HG03571 (cell line): ENCODE measurements at regions not wholly inside any gene's neighbourhood (a gene's known extent, or its start where the extent isn't known, plus 50 kb on each side); places are given as distances from the start of the nearest gene placed in this dataset.
"Not testable (repeated sequence)": the region's sequence is repeated elsewhere in the genome, so short reads cannot be mapped to it uniquely, and the experiment has no call there.

Experiments
- ATAC-seq: cut with Tn5 transposase; IDR thresholded peaks from one replicate; pipeline ENCODE4 v1.9.1; 2021; ENCODE audit not compliant: unreplicated experiment

DNA sequence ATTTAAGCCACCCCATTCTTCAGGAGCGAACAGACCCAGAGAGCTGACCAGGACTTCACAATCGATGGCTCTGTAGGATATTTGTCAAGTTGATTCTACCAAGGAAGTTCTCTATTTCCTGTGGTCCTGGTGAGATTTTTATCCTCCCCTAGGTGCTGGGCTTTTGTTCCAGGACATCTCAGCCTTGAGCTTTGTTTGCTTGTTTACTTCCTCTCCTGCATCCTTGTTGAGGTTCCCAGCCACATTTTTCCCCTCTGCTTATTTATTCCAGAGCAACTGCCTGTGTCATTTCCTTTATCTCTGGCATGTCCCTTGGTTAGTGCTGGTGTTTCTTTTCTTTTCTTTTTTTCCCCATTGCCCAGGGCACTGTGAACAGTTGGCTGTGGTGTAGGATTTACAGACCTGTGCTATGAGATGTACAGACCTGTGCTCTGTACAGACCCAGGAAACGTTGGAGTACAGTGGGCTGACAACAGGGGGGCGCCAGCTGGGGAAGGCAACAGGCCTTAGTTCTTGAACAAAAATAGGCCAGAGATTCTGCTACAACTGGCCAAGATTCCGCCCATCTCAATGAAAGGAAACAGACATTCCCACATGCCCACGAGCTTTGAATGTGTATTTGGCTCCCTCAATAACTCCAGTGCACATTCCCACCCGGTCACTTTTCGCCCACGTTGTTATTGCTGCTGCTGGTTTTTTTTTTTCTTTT, 235.9 kb upstream of the DDI1 start:
- no peak for ATAC-seq

GRCh38 chr11:103803062-103803461, 233.4 kb upstream of the DDI1 start:
- no peak for ATAC-seq

DNA sequence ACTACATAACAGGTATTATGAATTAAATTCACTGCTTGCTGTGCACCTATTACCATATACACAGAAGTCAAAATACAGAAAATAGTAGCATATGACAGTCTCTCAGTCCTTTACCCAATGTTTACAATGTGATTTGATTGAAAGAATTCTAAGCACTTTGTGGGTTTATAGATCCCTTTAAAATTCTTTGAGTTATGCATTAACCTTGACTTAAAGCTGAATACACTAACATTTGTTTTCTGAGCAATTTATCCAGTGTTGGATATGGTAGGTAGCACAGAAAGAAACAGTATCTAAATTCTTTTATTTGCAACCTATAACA, 230.8 kb upstream of the DDI1 start:
- ATAC-seq, result no peak

GRCh38 chr11:103806130-103806895, 230.1 kb upstream of the DDI1 start:
- ATAC-seq, result no peak

GRCh38 chr11:103807806-103808205, 228.6 kb upstream of the DDI1 start:
- no peak for ATAC-seq

DNA sequence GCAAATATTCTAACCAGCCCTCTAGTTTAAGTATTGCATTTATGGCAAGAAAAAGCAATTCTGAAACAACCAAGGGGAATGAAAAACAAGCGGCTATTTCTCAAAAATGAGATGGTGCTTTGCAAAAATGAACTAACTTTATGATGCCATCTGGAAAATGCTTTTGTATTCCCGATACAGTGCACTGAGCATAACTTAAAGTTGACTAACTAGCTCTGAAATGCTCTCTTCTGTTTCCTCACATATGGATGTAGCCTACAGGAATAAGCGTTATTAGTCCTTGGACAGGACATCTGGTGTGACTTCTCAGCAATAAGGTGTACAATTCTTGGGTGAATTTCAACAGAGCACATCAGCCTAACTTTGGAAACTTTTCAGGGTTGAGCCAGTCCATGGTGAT, 228.2 kb upstream of the DDI1 start:
- no peak for ATAC-seq

- no peak for ATAC-seq
Measured at GRCh38 chr11:103811870-103812455, 224.5 kb upstream of the DDI1 start.

DNA sequence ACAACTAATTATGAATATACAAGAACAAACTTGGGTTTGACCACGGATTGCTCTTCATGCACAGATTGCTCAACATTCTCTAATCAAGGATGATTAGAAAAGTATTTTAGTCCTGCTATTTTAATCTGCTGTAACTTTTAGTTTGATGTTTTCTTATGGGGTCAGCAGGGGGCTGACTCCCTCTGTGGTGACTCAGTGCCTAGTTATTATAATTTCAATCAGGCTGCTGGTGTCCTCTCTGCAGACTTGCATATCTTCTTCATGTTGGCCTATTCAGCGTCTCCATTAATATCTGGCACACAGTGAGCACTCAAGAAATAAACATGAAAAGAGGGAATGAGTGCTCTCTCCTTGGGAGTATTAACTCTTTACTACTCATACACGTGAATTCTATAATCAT, 223.8 kb upstream of the DDI1 start:
- no peak for ATAC-seq

- not testable (repeated sequence) for ATAC-seq
Measured at GRCh38 chr11:103820345-103820744, 216.1 kb upstream of the DDI1 start.

DNA sequence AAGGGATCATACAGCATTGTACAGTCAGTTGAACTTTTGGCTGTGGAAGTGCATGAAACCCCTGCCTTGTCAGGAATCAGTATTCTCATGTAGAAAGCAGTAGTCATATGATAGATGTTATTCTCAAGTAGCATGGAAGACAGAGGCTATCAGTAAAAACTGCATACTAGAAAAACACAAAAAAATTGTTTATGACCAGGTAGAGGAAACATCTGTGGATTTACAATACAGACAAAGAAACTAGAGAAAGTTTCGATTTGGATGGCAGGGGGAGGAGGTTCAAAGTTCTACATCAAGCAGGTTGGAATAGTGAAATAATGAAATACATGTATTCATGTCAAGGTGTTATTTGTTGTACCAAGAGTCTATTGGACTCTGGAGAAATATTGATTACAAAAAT, 212.3 kb upstream of the DDI1 start:
- ATAC-seq, result no peak

DNA sequence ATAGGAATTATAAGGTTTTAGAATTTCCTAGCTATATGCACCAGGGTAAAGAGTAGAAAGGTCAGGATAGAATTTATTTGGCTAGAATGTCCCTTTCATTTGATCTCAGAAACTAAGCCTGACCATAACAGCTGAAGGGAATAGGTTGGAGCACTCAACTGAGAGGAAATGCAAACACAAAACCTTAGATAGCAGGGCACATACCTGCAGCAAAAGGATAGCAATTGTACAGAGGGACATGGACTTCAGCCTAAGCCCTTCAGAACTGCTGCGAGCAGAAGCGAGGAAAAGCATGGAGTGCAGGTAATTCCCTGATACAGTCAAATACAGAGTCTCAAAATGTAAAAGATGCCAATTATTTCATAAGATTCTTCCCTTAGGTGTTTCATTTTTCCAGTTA, 211.0 kb upstream of the DDI1 start:
- no peak for ATAC-seq

- ATAC-seq, result no peak
Measured at GRCh38 chr11:103826856-103827255, 209.6 kb upstream of the DDI1 start.

- no peak for ATAC-seq
Measured at GRCh38 chr11:103829596-103829995, 206.8 kb upstream of the DDI1 start.

DNA sequence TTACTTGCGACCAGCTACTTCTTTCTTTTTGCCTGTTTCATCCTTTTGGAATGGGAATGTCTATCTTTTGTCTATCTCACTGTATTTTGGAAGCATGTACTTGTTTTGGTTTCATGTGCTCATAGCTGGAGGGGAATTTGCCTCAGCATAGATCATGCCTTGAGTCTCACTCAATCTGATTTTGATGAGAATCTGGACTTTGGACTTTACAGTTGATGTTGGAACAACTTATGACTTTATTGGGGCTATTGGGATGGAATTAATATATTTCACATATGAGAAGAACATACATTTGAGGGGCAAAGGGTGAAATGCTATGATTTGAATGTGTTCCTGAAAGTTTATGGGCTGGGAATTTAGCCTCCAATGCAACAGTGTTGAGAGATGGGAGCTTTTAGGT, 206.2 kb upstream of the DDI1 start:
- ATAC-seq, result no peak

DNA sequence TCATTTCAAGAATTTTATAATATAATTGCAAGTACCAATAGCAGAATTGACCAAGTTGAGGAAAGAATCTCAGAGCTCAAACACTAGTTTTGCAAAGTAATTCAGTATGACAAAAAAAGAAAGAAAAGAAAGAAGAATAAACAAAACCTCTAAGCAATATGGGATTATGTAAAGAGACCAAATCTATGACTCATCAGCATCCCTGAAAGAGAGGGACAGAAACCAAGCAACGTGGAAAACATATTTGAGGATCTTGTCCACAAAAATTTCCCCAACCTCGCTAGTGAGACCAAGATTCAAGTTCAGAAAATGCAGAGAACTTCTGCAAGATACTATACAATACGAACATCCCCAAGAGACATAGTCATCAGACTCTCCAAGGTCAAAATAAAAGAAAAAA, 203.7 kb upstream of the DDI1 start:
- ATAC-seq, result no peak

- ATAC-seq, result no peak
Measured at GRCh38 chr11:103842191-103842590, 194.2 kb upstream of the DDI1 start.

DNA sequence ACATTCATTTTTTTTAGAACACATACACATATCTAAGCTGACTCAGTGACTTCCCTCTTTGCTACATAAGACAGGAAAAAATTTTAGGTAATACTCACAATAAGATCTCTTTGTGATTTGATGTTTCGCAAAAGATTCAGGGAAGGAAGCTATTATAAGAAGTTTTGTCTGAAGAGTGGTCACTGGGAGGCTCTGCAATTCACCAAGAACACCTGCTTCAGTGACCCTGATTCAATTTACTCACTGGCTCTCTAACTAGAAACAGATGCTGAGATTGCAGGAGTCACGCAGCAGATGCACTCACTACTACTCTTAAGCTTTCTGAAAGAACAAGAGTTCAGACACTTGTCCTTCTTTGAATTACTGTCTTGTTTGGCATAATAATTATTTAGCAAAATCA, 193.6 kb upstream of the DDI1 start:
- no peak for ATAC-seq

DNA sequence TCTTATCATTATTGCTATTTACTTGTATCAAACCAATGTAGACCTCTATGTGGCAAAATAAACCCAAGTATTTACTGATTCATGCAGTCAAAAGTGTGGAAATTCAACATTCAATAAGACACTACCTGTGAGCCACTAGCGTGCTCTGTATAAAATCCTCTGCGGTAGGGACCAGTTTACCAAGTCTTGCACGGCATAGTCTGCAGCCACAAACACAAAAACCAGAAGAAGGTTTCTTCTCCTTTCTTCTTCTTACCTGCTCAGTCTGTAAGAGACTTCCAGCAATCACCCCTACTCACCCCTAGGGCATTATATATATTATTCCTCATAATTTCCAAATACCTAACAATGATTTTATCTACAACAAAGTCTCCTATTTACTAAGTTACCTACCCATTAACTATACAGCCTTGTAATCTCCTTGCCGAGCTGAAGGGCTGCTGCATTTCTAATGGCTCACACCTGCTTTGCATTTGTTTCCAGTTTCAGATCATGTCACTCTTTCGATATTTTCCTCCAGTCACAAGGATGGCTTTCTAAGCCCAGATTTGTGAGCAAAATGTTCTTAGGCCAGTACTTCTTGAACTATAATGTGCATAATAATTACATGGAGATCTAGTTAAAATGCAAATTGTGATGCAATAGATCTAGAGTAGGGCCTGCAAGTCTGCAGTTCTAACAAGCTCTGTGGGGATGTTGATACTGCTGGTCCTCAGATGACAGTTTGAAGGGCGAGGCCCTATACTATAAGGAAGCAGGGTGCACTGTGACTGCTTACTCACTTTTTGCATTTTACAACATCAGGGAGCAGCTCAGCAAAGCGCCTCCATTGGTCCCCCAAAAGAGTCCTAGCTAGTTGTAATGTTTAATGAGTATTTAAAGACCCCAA, 191.9 kb upstream of the DDI1 start:
- ATAC-seq, result peak; percentile 96

GRCh38 chr11:103845331-103845730, 191.1 kb upstream of the DDI1 start:
- no peak for ATAC-seq

DNA sequence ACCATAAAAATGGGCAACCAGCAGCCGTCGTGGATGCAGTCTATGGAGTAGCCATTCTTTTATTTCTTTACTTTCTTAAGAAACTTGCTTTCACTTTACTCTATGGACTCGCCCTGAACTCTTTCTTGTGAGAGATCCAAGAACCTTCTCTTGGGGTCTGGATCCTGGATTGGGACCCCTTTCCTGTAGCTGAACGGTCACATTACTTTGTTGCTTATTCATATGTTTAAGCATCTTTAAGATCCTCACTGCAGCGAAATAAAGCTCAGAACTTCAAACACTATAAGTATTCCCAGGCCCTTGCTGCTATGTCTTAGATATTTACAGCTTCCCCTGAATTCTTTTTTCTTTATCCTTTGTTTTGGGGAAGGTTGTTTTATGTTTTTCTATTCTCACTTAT, 187.8 kb upstream of the DDI1 start:
- no peak for ATAC-seq

- no peak for ATAC-seq
Measured at GRCh38 chr11:103849366-103849765, 187.1 kb upstream of the DDI1 start.
